ENCODE measurements at regions not wholly inside any gene's neighbourhood (a gene's known extent, or its start where the extent isn't known, plus 50 kb on each side); places are given as distances from the start of the nearest gene placed in this dataset.

DNA sequence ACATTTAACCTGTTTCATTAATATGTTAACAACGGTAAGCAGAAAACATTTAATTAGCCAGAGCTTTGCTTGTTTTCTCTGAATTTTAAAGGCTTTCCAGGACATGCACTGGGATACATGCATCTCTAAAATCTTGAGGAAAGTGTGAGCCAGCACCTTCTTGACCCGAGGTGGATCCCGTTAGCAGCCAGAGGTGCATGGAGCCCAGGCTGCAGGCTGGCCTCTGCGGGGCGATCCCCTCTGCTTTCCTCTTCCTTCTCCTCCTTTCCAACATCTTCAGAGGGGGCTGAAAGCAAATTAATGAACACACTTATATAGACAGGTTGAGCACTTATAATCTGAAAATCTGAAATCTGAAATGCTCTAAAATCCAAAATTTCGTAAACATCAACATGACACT lies 128.7 kb upstream of the CST7 start:
- Histone ChIP-seq H3K9ac (ENCODE audit: low read length) (no peak overlapping the region), H3K79me2 (ENCODE audit: low read length) (no peaks in the 10 kb centered on the region), H2AFZ (ENCODE audit: low read depth, low read length) (no peak overlapping the region), H3K4me3 (ENCODE audit: low read length) (no peak overlapping the region), H4K20me1 (ENCODE audit: insufficient read depth, low read length) (no peaks in the 10 kb centered on the region), H3K36me3 (replicated peaks; ENCODE audit: low read depth, low read length) (no peaks in the 10 kb centered on the region), H3K9me3 (ENCODE audit: insufficient read depth, low read length) (no peaks in the 10 kb centered on the region), H3K27me3 (ENCODE audit: low read depth, low read length) (peaks cover 60% of the 10 kb centered on the region), H3K4me2 (ENCODE audit: low read length) (no peak overlapping the region), H3K4me1 (ENCODE audit: low read length) (peaks cover 7% of the 10 kb centered on the region), H3K27ac (ENCODE audit: low read length) (no peak overlapping the region)
- TF ChIP-seq CTCF (IDR thresholded peaks at IDR 0.05; ENCODE audit: low read depth, low read length): no peak
- TF ChIP-seq EZH2phosphoT487 (IDR thresholded peaks at IDR 0.05; ENCODE audit: low read depth): no peak

DNA sequence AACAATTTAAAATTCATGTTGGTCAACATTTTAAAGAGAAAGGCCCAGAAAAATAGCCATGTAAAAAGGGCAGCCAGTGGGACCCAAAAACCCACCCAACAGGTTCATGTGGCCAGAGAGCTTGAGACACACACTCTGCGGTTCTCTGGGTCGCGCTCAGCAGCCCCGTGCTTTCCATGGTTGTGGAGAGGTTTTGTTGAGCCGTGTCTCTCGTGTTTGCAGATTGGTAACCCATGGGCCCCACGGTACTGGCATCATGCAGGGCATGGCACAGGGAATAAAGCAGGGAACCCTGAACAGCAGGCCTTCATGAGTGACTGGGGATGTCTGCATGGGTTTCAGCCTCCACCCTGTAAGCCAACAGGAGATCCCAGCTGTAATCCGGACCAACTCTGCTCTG lies 127.7 kb upstream of the CST7 start:
- no peak overlapping the region for H3K9ac ChIP-seq (ENCODE audit: low read length)
- H3K4me3 ChIP-seq (ENCODE audit: low read length): no peak overlapping the region
- H3K27me3 ChIP-seq (ENCODE audit: low read depth, low read length): peaks cover 57% of the 10 kb centered on the region

GRCh38 chr20:24823176-24823784 lies 125.8 kb upstream of the CST7 start:
- TF ChIP-seq EZH2phosphoT487 (IDR thresholded peaks at IDR 0.05; ENCODE audit: low read depth) (no peak), CTCF (IDR thresholded peaks at IDR 0.05; ENCODE audit: low read depth, low read length) (no peak)
- no peak overlapping the region for H3K4me2 ChIP-seq (ENCODE audit: low read length)
- H3K27me3 ChIP-seq (ENCODE audit: low read depth, low read length): peaks cover 43% of the 10 kb centered on the region
- no peaks in the 10 kb centered on the region for H3K79me2 ChIP-seq (ENCODE audit: low read length)
- no peak overlapping the region for H2AFZ ChIP-seq (ENCODE audit: low read depth, low read length)
- no peaks in the 10 kb centered on the region for H3K36me3 ChIP-seq (replicated peaks; ENCODE audit: low read depth, low read length)
- no peaks in the 10 kb centered on the region for H3K9me3 ChIP-seq (ENCODE audit: insufficient read depth, low read length)
- no peak overlapping the region for H3K9ac ChIP-seq (ENCODE audit: low read length)
- no peaks in the 10 kb centered on the region for H4K20me1 ChIP-seq (ENCODE audit: insufficient read depth, low read length)
- H3K27ac ChIP-seq (ENCODE audit: low read length): no peak overlapping the region
- no peaks in the 10 kb centered on the region for H3K4me1 ChIP-seq (ENCODE audit: low read length)
- H3K4me3 ChIP-seq (ENCODE audit: low read length): no peak overlapping the region

More for the DNA sequence above, 127.7 kb upstream of the CST7 start:
- no peaks in the 10 kb centered on the region for H3K36me3 ChIP-seq (replicated peaks; ENCODE audit: low read depth, low read length)
- no peaks in the 10 kb centered on the region for H4K20me1 ChIP-seq (ENCODE audit: insufficient read depth, low read length)
- H3K27ac ChIP-seq (ENCODE audit: low read length): no peak overlapping the region
- H3K4me2 ChIP-seq (ENCODE audit: low read length): no peak overlapping the region
- TF ChIP-seq CTCF (IDR thresholded peaks at IDR 0.05; ENCODE audit: low read depth, low read length) (no peak), EZH2phosphoT487 (IDR thresholded peaks at IDR 0.05; ENCODE audit: low read depth) (no peak)
- H3K79me2 ChIP-seq (ENCODE audit: low read length): no peaks in the 10 kb centered on the region
- no peaks in the 10 kb centered on the region for H3K9me3 ChIP-seq (ENCODE audit: insufficient read depth, low read length)
- peaks cover 7% of the 10 kb centered on the region for H3K4me1 ChIP-seq (ENCODE audit: low read length)
- H2AFZ ChIP-seq (ENCODE audit: low read depth, low read length): no peak overlapping the region

GRCh38 chr20:24823989-24824693 lies 124.9 kb upstream of the CST7 start:
- no peaks in the 10 kb centered on the region for H4K20me1 ChIP-seq (ENCODE audit: insufficient read depth, low read length)

More at GRCh38 chr20:24823989-24824693, 124.9 kb upstream of the CST7 start:
- TF ChIP-seq EZH2phosphoT487 (IDR thresholded peaks at IDR 0.05; ENCODE audit: low read depth): no peak
- TF ChIP-seq CTCF (IDR thresholded peaks at IDR 0.05; ENCODE audit: low read depth, low read length): no peak
- Histone ChIP-seq H3K36me3 (replicated peaks; ENCODE audit: low read depth, low read length) (no peaks in the 10 kb centered on the region), H3K9me3 (ENCODE audit: insufficient read depth, low read length) (no peaks in the 10 kb centered on the region), H3K4me3 (ENCODE audit: low read length) (no peak overlapping the region), H3K4me1 (ENCODE audit: low read length) (no peaks in the 10 kb centered on the region), H3K27ac (ENCODE audit: low read length) (no peak overlapping the region), H3K79me2 (ENCODE audit: low read length) (no peaks in the 10 kb centered on the region), H3K27me3 (ENCODE audit: low read depth, low read length) (peaks cover 34% of the 10 kb centered on the region), H3K4me2 (ENCODE audit: low read length) (no peak overlapping the region), H2AFZ (ENCODE audit: low read depth, low read length) (no peak overlapping the region), H3K9ac (ENCODE audit: low read length) (no peak overlapping the region)

Data from OCI-LY3 (cell line).